ENCODE measurements at regions not wholly inside any gene's neighbourhood (a gene's known extent, or its start where the extent isn't known, plus 50 kb on each side); places are given as distances from the start of the nearest gene placed in this dataset.
"Not testable (repeated sequence)": the region's sequence is repeated elsewhere in the genome, so short reads cannot be mapped to it uniquely, and the experiment has no call there.

- no peak for DNase-seq
Observed at GRCh38 chr9:32045513-32045912, 338.9 kb upstream of the ACO1 start.

DNA sequence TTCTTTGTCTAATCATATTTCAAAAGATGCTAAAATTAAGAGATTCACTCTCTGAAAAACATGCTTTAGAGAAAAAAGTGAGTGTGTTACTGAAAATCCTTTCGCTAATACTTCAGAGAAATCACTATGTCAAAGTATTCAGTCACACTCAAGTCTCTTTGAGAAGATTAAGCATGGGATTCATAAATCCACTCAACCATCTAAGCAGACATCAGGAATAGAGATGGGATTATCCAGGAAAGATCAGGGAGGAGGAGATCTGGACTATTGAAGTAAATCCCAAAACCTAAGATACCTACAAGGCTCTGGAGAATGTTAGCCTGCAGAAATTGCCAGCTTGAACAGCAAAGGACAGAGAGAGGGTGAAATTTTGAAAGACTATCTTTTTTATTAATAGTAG is 317.2 kb upstream of the ACO1 start:
- no peak for DNase-seq

DNA sequence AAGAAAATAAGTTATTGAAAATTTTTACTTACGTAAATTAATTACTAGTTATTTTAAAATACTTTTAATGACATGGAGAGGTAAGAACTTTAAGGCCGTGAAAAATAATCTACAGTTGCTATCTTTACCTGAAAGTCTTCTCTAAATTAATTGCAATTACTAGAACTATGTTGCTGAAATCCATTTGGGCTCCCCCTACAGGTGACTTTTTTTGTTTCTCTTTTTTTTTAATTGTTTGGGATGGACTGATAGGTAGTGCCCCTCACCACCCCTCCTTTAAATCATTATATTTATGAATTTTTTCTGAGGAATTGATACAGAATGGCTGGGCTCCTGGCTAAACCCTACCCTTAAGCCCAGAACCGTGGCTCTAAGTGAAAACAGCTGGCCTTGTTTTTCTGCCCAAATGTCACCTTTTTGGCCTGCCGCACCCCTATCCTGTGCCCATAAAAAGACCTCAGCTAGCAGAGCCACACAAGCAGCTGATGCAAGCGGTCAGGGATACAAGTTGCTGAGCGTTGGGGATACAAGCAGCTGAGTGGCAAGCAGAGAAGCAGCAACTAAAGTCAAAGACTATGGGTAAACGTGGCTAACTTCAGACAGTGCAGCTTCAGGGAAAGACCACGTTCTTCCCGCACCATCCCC is 315.2 kb upstream of the ACO1 start:
- no peak for DNase-seq

DNA sequence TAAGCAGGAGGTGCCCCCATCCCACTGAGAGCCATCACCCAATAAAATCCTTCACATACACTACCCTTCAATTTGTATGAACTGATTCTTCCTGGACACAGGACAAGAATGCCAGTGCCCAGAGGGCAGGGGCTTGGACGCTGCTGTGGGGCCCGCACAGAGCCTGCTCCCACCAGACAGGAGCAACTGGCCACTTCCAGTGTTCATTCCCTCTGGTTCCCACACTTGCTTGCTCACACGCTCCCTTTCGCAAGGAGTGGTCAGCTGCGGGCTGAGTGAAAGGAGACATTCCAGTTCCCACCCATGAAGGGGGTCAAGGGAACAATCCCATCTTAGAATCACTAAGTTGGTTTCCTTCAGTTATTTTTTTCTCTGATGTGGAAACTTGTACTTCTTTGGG is 314.5 kb upstream of the ACO1 start:
- DNase-seq: no peak

DNA sequence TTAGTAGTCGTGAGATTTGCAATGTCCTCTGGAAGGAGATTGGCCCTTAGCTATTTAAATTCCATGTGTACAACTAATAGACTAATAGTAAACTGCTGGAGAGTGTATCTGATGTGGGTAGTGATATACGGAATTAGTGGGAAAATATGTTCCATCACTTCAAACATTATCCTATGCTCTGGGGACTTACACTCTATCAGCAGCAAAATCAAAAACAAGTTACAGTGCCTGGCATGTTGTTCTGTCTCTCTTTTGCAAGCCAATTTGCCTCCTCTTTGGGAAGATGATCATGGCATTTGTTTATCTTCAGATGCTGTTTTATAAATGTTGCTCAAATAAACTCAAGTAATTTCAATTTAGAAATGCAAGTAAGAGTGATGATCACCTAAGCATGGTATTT is 311.9 kb upstream of the ACO1 start:
- DNase-seq: no peak

DNA sequence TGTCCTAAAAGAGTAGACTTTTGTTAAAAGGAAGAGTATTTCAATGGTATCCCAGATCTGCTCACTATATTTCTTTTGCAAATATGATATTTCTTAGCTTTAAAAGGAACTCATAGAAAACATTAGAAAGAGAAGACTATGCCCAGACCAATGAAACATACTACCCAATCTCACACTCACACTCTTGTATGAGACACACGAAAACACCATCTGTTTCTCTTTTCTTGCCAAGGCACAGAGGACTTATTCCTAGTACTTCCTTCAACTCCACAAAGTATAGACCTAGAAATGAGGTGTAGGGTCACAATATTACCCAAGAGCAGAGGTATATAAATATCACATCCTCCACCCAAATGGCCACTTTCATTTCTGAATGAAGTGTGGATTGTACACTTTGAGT is 292.4 kb upstream of the ACO1 start:
- DNase-seq: no peak

DNA sequence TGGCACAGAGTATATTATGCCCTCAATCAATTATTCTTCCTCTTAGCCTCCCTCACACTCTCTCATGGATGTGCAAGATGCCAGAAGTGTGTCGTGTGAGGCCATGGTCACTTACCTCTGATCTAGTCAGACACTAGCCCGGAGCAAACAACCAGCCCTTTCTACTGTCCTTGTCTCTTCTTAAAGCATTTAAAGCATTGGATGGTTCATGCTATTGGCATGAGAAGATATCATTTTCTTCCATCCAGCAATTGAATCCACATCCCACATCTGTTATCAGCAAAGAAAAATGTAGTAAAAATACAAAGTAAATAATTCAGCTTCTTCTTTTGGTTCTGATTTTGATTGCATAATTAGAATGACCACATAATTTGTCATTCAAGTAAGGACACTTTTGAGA is 267.2 kb upstream of the ACO1 start:
- DNase-seq: no peak

DNA sequence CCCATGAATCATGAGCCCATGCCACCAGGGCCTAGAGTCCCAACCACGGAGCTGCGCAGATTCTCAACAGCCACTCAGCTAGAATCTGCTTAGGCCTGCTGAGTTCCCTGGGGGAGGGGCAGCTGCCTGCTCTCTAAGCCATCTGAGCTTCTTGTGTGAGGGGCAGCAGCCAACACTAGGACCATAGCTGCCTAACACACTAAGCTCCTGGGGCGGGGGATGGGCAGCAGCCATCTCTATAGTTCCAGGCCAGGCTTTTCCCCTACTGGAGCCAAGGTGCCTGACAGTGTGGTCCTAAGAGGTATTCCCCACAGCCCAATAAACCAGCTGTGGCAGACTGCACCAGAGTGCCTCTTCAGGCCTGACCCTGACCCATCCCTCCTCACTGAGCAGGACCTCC is 255.9 kb upstream of the ACO1 start:
- DNase-seq: no peak

- not testable (repeated sequence) for DNase-seq
Observed at GRCh38 chr9:32130709-32131108, 253.7 kb upstream of the ACO1 start.

DNA sequence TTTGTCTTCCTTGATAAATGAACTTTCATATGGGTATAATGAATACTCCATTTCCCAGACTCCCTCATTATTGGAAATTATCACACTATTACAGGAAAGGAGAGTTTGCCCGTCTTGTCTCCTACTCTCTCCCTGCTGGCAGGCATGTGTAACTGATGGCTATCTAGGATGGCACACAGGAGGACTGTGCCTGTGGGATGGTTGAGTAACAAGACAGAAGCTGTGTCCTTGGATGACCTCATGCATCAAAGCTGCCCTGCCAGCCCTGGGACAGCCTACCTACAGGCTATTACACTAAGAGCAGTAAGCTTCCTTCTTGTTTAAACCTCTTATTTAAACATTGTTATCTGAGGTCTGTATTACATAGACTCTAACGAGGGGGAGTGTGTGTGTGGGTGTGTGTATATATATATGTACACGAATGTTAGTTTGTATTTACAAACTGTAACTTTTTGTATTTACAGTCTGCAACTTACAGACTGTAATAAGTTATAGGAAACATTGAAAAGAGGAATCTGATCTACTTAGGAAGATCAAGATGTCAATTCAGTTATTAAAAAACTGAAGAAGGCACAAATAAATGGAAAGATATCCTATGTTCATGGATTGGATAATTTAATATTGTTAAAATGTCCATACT is 247.6 kb upstream of the ACO1 start:
- DNase-seq: no peak

GRCh38 chr9:32142074-32142473 is 242.4 kb upstream of the ACO1 start:
- DNase-seq: no peak

DNA sequence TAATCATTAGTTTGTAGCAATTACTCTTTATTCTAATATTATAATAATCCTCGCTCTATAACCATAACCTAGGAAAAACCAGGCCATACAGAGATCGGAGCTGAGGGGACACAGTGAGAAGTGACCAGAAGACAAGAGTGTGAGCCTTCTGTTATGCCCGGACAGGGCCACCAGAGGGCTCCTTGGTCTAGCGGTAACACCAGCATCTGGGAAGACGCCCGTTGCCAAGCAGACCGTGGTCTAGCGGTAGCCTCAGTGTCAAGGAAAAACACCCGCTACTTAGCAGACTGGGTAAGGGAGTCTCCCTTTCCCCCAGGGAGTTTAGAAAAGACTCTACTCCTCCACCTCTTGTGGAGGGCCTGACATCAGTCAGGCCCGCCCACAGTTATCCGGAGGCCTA is 235.9 kb upstream of the ACO1 start:
- not testable (repeated sequence) for DNase-seq

GRCh38 chr9:32161209-32161608 is 223.2 kb upstream of the ACO1 start:
- DNase-seq: no peak

DNA sequence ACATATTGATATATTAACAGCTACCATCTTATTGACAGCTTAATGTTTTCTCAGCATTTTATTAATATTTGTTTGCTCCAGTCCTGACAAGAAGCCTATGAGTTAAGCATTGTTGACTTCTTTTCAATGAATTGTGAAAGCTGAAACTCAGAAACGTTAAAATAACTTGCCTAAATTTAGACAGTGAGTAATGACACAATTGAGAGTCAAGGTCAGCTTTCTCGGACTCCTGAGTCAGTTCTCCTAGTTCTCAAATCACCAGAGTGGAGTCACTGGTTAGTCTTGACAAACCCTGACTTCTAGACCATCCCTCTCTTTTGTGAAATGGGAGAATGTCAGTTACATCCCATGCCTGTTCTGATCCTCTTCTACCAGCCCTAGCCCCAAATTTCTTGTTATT is 222.7 kb upstream of the ACO1 start:
- DNase-seq: no peak

- not testable (repeated sequence) for DNase-seq
Observed at GRCh38 chr9:32166316-32166715, 218.1 kb upstream of the ACO1 start.

GRCh38 chr9:32171339-32171738 is 213.1 kb upstream of the ACO1 start:
- no peak for DNase-seq

DNA sequence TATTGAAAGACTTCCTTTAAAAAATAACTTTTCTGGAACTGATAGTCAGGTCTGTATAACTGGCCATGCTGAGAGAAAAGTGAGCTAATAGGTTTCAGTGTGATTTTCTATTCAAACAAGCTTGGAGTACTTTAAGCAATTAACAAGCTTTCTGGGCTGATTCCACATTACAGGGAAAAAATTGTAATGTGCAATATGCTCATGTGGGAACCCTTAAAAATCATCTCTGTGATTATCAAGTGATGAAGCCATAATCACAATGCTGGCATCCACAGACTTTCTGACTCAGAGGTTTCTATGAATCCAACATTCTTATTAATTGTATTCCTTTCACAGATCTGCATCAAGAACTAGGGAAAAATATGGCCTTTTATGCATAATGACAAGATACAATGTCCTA is 212.2 kb upstream of the ACO1 start:
- no peak for DNase-seq

DNA sequence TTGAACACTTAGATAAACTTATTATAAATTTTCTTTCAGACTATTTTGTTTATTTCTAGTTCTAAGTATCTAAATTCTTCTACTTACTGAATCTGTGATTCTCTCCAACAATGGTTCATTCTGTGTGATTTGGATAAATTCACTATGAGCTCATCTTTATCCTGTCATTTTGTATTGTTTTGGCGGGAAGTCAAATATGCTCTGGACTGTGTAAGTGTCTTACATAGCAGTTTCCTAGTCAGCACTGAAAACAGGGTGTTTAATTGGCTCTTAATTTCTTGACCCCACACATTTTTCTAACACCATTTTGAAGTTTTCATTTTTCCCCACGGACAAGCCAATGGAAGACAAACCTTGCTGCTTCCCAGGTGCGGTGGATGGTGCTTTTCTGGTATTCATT is 207.0 kb upstream of the ACO1 start:
- no peak for DNase-seq

DNA sequence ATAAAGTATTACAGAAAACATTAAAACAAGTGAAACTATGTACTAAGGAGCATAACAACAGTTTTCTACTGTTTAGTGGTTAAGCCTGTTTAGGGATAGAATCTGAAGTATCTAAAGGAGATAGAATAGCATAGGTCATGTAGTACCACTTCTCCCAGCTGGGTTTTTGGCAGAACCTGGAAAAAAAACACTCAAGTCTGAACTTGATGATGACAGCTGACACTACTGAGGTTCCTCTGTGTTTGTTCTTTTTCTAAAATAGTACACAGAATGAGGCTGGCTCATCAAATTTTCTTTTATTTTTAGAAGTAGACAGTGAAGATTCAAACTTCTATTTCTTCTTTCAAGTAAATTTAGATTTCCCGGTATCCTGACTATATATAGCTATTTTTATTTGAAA is 203.8 kb upstream of the ACO1 start:
- no peak for DNase-seq

- no peak for DNase-seq
Observed at GRCh38 chr9:32200241-32200640, 184.2 kb upstream of the ACO1 start.

DNA sequence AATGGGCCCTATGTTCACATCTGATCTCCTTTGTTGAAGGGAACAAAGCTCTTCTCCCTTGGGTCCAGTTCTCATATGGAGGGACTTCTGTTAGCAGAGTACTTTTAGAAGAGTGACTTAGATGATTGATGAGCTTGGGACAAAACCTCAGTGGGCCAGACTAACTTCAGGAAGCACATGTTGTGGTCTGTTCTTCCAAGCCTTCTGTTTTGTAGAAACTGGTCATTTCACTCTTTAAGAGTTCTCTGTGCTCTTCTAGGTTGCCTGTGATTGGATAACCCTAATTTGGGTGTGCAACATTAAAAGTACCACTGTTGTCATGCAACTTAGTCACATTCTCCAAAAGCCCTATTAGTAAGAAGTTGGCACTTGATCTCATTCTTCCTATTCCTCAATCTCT is 183.5 kb upstream of the ACO1 start:
- no peak for DNase-seq

DNA sequence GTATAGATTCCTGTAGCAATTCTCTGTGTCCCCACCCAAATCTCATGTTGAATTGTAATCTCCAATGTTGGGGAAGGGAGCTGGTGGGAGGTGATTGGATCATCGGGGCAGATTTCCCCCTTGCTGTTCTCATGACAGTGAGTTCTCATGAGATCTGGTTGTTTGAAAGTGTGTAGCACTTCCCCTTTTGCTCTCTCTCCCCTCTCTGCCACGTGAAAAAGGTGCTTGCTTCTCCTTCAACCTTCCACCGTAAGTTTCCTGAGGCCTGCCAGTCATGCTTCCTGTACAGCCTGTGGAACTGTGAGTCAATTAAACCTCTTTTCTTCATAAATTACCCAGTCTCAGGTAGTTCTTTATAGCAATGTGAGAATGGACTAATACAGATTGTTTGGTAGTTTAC is 175.3 kb upstream of the ACO1 start:
- not testable (repeated sequence) for DNase-seq

DNA sequence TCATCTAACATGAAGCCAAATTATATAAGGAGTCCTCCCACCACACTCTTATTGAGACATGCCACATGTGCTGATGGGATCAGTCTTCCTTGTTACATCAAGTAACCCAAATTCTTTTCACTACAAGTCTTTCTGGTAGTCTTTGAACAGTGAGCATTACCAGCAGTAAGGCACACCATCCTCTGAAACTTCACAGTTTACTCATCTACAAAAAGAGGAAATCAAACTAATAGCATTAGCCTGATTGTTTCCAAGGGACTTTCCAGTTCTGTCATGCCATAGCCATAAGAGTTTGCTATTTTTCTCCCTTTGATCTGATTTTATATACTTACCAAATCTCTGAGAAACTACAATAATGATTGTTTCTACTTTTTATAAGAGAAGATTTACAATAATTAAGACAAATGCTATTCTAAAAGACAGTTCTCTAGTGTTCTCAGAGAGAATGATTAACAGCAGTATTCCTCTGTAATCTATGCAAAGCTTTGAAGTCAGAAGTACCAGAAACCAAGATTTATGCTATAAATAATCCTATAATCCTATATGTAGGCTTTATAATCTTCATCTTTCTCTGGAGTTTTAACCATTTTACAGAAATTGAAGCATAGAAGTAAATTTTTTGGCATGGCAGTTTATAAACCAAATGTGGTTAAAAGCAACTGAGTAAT is 166.2 kb upstream of the ACO1 start:
- DNase-seq: no peak

DNA sequence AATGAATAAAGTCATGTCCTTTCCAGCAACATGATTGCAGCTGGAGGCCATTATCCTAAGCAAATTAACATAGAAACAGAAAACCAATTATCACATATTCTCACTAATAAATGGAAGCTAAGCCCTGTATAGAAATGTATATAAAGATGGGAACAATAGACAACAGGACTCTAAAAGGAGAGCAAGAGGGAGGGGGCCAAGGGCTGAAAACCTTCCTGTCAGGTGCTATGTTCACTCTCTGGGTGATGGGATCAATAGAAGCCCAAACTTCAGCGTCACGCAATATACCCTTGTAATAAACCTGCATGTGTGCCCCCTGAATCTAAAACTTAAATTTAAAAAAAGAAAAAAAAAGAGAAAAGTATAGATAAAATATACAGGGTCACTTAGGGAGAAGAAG is 163.7 kb upstream of the ACO1 start:
- DNase-seq: no peak

DNA sequence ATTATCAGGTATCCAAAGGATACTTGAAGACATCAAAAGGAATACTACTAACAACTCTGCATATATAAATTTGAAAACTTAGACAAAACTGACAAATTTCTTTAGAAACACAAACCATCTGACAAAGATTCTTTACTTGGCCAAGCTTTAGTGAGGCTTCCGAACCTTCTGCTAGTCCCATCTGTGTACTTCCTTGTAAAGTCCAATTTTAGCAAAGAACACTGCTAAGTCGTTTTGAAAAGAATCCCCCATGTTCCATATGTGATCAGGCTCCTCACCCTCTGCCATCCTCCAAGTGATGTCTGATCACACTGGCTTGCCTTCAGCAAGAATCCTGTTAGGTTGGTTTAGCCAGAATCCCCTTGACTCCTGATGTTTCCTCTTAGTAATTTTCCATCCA is 150.0 kb upstream of the ACO1 start:
- no peak for DNase-seq
